Hepatocyte (in vitro differentiated cells): ENCODE measurements at regions not wholly inside any gene's neighbourhood (a gene's known extent, or its start where the extent isn't known, plus 50 kb on each side); places are given as distances from the start of the nearest gene placed in this dataset.
"Not testable (repeated sequence)": the region's sequence is repeated elsewhere in the genome, so short reads cannot be mapped to it uniquely, and the experiment has no call there.

ENCODE experiments used
- CTCF ChIP-seq: fragments of 200-600 bp; sonication (generic); IDR thresholded peaks from 2 replicates; pipeline ENCODE4 v1.5.1; 2016; ENCODE audit warnings: antibody characterized with exemption, mild to moderate bottlenecking; ENCODE audit not compliant: poor library complexity
- EZH2 ChIP-seq: fragments of 200-600 bp; sonication (generic); IDR thresholded peaks from 2 replicates; pipeline ENCODE4 v1.6.1; 2016; ENCODE audit warnings: antibody characterized with exemption, mild to moderate bottlenecking, borderline replicate concordance

GRCh38 chr10:77722956-77723355 is 85.3 kb upstream of the KCNMA1 start:
- TF ChIP-seq EZH2, CTCF: not testable (repeated sequence)
